Adrenal gland (tissue), 9 donors: ENCODE measurements at regions not wholly inside any gene's neighbourhood (a gene's known extent, or its start where the extent isn't known, plus 50 kb on each side); places are given as distances from the start of the nearest gene placed in this dataset.

Experiments
- DNase-seq, 7 donors: peaks; one replicate each; pipeline ENCODE4 v3.0.0-alpha.2; 2019 to 2020
- H3K27ac ChIP-seq, 5 donors: fragments of 200-600 bp; sonication (generic) in 4 of 5; 1 replicate in 3 of 5; 2 replicates in 2 of 5; pipeline versions ENCODE4 v1.5.1 to v1.8.0; 2016 to 2020; ENCODE audit warnings: mild to moderate bottlenecking in 1 of 5
- H3K27me3 ChIP-seq: fragments of 200-600 bp; 2 replicates; pipeline ENCODE4 v1.8.0; 2021
- H3K36me3 ChIP-seq, 2 donors: fragments of 200-600 bp; replicated peaks in 1 of 2; 1 replicate in 1 of 2; 2 replicates in 1 of 2; pipeline versions ENCODE4 v1.5.1 to v1.8.0; 2018 to 2022
- H3K4me1 ChIP-seq, 2 donors: fragments of 200-600 bp; replicated peaks in 1 of 2; 1 replicate in 1 of 2; 2 replicates in 1 of 2; pipeline versions ENCODE4 v1.5.1 to v1.8.0; 2018 to 2021
- H3K4me3 ChIP-seq, 4 donors: fragments of 200-600 bp; sonication (generic) in 3 of 4; one replicate each; pipeline ENCODE4 v1.5.1; 2016 to 2018
- H3K9me3 ChIP-seq, 3 donors: fragments of 200-600 bp; sonication (generic) in 1 of 3; replicated peaks in 1 of 3; 1 replicate in 2 of 3; 2 replicates in 1 of 3; pipeline versions ENCODE4 v1.5.1 to v1.8.0; 2016 to 2021
- CTCF ChIP-seq, 6 experiments: fragments of 450-650 bp in 4 of 6; fragments of 200-600 bp in 2 of 6; sonication (generic) in 1 of 6; IDR thresholded peaks; 1 replicate in 5 of 6; 2 replicates in 1 of 6; pipeline versions ENCODE4 v1.5.1 to v1.8.0; 2016 to 2021; ENCODE audit warnings: antibody characterized with exemption in 6 of 6, mild to moderate bottlenecking in 2 of 6, moderate library complexity in 1 of 6
- POLR2A ChIP-seq, 2 donors: fragments of 450-650 bp; IDR thresholded peaks; one replicate each; pipeline ENCODE4 v1.6.1; 2017; ENCODE audit warnings: antibody characterized with exemption in 2 of 2, mild to moderate bottlenecking in 2 of 2, moderate library complexity in 1 of 2
- WGBS, 4 donors: extraction: QIAGEN DNeasy Blood & Tissue Kit in 2 of 4; methylation state at CpG; one replicate each; pipeline versions ENCODE4 v1.1.5 to v1.1.7; 2013 to 2017; 5-methylcytosine and 5-hydroxymethylcytosine counted together
- intact Hi-C, 2 donors: fragments of 100-400 bp; cut with DNase I; formaldehyde crosslinking; loops; one replicate each; pipeline versions ENCODE4 v1.14.1 to v1.15.0; 2022 to 2023
- donor health status: healthy with polysubstance abuse.
- donor health status: Bipolar disorder and iron deficiency.
- donor health status: DM: yes; HTN: yes; CAD: no.
- donor health status: DM: no; HTN: no; CAD: no.
- donor health status: DM: no; HTN: no; CAD: no.

GRCh38 chr6:87851674-87852299 lies 149.8 kb upstream of the AKIRIN2 start:
- Histone ChIP-seq H3K27me3 (no peaks in the 10 kb centered on the region), H3K36me3 (no peaks in the 10 kb centered on the region), H3K4me3 (no peak overlapping the region), H3K4me1 (no peaks in the 10 kb centered on the region), H3K9me3 (no peaks in the 10 kb centered on the region), H3K27ac (no peak overlapping the region)
- 82 to 93% (median 83%) methylated on average over 4 of the region's 4 CpGs for WGBS, 4 donors
- TF ChIP-seq CTCF (IDR thresholded peaks at IDR 0.05), result no peak
- TF ChIP-seq POLR2A (IDR thresholded peaks at IDR 0.05), result no peak
- no peak for DNase-seq
- intact Hi-C loops, result no loop called here

DNA sequence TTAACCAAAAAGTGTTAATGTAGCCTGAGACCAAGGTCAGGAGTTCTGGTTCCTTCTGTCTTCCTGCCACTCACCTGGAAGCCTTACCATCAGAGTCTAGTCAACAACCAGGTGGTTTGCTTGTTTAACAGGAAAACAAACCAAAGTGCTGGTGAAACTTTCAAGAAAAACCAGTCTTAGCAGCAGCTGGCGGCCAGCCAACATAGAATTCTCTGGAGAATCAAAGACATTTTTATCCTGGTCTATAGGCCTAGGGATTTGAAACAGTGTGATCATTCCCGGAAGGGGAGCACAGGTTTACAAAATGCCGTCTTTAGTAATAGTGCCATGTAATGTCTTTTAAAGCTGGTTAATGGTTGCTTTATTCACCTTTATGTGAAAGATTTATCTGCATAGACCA lies 146.6 kb upstream of the AKIRIN2 start:
- Histone ChIP-seq H3K9me3 (no peaks in the 10 kb centered on the region), H3K27me3 (no peaks in the 10 kb centered on the region), H3K27ac (no peak overlapping the region), H3K4me1 (no peaks in the 10 kb centered on the region), H3K36me3 (no peaks in the 10 kb centered on the region), H3K4me3 (no peak overlapping the region)
- WGBS, 4 donors, result 55 to 85% (median 68%) methylated on average over 3 of the region's 3 CpGs
- DNase-seq, result peak in 2 of 7 donors; percentile 27 to 29
- TF ChIP-seq CTCF (IDR thresholded peaks at IDR 0.05) (no peak), POLR2A (IDR thresholded peaks at IDR 0.05) (no peak)
- intact Hi-C loops, result no loop called here

DNA sequence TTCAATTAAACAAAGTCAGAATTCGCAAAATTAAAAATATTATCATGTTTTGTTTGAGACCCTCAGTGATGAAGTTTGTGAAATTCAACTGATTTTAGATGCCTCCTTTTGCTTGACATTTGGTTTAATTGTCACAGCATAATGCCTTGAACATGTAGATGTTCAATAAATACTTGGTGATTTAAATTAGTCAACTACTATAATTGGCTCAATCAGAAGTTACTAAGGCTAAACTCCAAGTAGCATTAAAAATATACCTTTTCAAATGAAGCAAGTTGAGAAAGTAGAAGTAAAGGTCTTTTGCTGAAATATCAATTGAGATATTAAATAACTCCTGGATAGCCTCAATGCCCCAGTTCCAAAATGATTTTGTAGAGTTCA lies 145.8 kb upstream of the AKIRIN2 start:
- Histone ChIP-seq H3K27me3 (no peaks in the 10 kb centered on the region), H3K27ac (no peak overlapping the region), H3K36me3 (no peaks in the 10 kb centered on the region), H3K9me3 (no peaks in the 10 kb centered on the region), H3K4me1 (no peaks in the 10 kb centered on the region), H3K4me3 (no peak overlapping the region)
- WGBS, 4 donors, result 85 to 97% (median 91%) methylated on average over 1 of the region's 1 CpG
- no peak for DNase-seq
- no peak for TF ChIP-seq CTCF (IDR thresholded peaks at IDR 0.05)
- no peak for TF ChIP-seq POLR2A (IDR thresholded peaks at IDR 0.05)
- intact Hi-C loops, result no loop called here

GRCh38 chr6:87847135-87847829 lies 145.2 kb upstream of the AKIRIN2 start:
- Histone ChIP-seq H3K9me3 (no peaks in the 10 kb centered on the region), H3K36me3 (no peaks in the 10 kb centered on the region), H3K27me3 (no peaks in the 10 kb centered on the region), H3K27ac (no peak overlapping the region), H3K4me1 (no peaks in the 10 kb centered on the region), H3K4me3 (no peak overlapping the region)
- TF ChIP-seq CTCF (IDR thresholded peaks at IDR 0.05) (no peak), POLR2A (IDR thresholded peaks at IDR 0.05) (no peak)
- DNase-seq, result no peak
- intact Hi-C loops, result no loop called here
- 82 to 89% (median 87%) methylated on average over 6 of the region's 6 CpGs for WGBS, 4 donors
